Ammon's horn (tissue), 1 donor: ENCODE measurements at regions not wholly inside any gene's neighbourhood (a gene's known extent, or its start where the extent isn't known, plus 50 kb on each side); places are given as distances from the start of the nearest gene placed in this dataset.

Experiments
- DNase-seq: peaks from one replicate; pipeline ENCODE4 v3.0.0-alpha.2; 2016; ENCODE audit warnings: low spot score

DNA sequence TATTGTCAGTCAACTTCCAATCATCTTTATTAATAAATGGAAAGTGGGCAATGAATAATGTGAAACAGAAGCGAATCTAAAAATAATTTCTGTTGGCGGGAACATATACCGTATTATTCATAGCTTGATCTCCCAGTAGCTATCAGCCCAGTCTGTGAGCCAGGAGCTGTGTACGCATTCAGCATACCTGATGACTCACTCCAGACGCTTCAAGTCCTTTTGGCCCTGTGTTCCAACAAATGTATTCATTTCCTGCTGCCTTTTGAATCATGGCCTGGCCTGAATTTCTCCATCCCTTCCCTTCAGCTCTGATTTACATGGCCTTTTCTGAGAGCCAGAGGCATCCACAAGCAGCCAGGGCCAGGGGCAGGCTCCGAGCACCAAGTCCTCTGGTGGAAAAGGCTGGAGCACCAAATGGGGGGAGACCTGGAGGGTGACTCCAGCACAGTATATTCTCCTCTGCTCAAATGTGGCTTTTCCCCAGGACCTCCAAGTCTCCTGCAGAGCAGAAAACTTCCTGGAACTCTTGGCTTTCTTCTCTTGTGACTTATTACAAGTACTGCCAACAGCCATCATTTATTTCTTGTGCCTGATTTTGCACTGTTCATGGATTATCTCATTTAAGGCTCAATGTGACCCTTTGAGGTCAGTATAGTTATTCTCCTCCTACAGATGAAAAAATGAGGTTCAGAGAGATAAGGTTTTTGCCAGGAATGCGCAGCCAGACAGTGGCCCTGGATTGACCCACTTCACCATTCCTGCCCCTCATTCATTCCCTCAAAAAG lies 108.7 kb downstream of the EN1 start:
- peak; percentile 56 for DNase-seq

DNA sequence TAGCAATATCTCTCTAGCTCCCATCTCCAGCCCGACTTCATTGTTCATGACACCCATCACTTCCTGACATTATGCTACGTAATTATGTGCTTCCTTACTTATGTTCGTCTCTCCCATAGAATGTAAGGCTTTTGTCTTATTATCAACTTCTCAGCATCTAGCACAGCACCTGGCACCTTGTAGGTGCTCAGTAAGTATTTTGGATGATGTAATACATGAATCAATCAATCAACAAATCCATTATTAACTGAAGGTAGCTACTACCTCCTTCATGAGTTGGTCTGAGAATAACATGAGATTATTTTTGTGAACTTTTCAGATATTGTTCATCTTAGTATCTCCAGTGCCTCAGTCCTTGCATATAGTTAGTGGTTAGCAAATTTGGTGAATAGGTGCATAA lies 109.3 kb downstream of the EN1 start:
- DNase-seq: no peak

DNA sequence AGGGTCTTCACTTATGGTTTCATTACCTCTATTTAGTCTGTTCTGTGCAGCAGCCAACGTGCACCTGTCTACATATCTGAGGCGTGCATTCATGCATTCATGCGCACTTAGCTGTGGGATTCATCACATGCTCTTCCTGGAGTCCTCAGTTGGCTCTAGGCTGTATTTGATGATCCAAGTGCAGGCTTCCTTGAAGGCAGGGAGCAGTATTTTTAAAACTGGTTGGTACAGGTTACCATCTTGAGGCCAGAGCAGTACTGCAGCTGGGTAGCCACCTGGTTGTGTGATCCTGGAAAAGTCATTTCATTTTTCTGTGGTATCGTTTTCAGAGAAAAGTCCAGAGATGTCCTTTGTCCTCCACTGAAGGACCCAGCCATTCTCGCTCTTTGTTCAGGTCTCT lies 109.8 kb downstream of the EN1 start:
- DNase-seq: no peak

DNA sequence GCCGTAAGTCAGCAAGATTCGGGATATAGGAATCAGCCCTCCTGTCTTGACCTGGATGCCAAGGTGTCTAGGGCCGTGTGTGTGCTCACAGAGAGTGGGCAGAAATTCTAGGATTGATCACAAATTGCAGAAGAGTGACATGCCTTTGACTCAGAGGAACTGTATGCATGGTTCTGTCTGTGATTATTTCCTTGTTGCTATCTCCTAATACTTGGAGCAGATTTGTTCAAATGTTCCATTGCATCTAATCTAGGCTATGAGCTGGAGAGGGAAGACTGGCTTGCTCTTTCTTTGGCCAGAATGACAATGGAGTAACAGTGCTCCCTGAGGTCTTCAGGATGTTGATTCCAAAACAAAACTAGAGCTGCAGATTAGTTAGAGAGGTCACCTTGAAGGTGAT lies 115.0 kb downstream of the EN1 start:
- no peak for DNase-seq

DNA sequence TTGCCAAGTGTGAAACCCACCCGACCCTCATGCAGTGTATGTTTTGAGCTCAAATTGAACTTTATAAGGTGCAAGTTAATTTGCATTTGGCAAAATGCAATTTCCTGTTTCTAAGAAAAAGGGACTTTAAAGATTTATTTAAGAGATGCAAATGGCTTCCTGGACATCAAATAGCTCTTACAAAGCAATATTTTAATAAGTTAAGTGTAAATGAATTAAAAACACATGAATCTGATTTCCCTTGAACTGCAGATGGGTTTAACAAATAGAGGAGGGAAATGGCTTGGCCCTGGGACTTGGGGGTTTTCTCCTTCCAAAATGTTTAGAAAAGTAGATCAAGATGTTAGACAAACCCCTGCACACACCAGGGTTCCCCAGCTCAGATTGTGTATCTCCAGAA lies 116.0 kb downstream of the EN1 start:
- no peak for DNase-seq

DNA sequence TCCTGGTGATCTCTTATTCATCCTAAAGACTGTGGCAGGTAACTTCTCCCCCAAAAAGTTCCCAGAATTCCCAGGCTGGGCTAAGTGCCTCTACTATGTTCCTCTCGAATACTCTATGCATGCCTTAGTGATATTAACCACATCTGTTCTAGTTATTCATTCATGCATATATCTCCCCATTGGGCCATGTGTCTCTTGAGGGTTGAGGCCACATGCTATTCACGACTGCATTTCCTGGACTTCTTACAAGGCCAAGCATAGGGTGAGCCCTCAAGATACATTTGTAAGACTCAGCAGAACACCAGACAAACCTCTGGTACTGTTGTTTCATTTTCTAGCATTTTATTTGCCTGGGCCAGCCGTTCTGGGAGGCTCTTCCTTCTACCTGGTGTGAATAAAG lies 117.0 kb downstream of the EN1 start:
- no peak for DNase-seq

DNA sequence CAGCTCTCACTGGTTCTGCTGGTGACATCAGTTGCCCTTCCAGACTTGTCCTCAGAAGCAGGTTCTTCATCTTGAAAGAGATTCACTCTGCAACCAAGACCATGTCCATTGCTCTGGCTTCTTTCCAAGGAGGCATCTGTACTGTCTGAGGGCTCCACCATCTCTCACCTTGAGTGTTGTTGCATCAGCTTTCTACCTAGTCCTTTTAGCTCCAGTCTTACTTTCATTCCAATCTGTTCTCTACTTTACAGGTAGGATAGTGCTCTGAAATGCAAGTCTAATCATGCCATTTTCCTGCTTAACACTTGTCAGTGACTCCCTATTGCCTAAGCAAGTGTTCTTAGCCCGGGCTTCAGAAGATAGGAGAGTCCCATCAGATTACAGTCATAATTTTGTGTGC lies 117.7 kb downstream of the EN1 start:
- no peak for DNase-seq

DNA sequence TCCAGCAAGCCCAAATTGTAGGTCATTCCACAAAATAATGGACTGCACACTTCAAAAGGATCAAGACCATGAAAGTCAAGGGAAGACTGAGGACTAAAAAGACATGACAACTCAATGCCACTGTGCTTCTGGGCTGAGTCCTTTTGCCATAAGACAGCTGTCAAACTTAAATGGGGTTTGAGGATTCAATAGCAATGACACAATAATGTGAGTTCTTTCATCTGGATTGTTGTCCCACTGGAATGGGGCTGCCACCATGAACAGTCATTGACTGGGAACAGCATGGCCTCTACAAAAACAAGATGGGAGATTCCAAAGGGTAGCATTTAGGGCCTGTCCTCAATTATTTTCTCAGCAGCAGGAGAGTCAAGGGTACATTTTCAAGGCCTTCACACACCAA lies 118.5 kb downstream of the EN1 start:
- DNase-seq: no peak

DNA sequence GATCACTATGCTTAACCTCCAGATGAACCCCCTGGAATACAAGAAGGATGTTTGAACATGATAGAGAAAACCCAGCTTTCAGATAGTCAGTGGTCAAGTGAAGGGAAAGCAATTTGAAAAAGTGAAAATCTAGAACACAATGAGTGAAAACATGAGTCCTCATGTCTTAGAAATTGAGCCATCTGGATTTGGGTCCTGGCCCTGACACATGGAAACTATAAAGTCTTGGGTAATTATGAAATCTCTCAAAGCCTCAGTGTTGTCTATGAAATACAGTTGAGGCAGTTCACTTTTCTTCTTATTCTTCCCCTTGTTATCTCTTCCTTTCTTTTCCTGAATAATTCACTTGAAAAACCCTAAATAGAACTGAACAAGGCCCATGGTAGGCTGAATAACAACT lies 120.6 kb downstream of the EN1 start:
- no peak for DNase-seq

DNA sequence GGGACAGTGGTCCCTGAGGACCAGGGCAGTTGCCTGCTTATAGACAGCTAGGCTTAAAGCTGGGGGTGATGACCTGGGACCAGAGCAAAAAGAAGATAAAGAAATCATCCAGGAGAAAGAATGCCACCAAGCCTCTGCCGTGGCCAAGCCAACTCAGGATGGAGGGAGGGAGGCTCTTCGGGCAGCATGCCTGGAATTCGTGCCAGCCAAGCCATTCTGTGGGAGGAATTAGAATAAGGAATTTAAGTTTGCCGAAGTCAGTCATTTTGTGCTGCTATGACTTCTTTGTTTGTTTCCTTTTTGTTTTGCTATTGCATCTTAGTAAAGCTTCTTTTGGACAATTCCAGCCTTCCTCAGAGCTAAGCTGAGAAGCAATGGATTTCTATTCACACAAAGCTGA lies 124.1 kb downstream of the EN1 start:
- no peak for DNase-seq

DNA sequence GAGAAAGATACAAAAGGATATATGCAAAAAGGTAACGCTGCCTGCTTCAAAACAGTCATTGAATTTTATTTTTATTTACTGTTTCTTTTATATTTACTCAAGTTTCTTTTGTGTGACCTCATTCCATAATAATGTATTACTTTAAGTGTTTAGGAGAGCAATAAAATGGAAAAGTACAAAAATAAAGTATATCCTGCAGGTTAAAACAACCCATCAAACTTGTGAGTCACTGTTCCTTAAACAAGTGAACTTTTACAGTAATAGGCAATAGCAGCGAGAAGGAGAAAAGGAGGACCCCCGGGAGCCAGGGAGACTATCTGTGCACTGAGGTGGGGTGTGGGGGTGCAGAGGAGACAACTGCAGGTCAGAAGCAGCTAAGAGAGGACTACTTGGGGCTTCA lies 124.5 kb downstream of the EN1 start:
- no peak for DNase-seq

DNA sequence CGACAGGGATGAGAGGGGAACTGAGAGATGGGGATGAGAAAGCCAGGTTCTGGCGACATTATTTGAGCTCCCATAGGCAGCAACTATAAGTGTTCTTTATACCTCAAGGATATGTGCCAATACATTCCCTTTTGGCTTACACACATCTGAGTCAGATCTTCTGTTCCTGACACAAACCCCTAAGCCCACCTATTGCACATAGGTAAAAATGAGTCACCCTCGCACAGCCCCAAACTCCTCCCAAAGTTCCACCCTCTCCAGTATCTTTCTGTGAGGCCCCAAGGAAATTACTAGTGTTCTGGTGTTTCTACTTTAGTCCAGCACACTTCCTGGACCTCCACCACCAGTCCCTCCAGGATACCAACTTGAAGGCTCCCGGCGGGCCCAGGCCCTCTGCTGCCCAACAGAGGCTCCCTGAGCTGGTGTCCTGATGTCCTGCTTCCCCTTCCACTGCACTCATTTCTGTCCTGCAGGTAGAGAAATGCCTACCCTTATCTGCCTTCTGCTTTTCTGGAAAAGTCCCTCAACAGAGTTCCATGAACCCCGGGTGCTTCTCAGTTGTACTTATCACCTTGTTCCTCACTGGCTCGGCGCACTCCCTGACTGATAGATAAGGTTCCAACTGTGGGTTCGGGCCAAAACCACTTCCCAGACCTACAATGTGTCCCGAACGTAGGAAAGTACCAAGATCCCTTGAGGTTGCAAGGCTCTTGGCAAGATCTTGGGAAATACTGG lies 125.5 kb downstream of the EN1 start:
- no peak for DNase-seq

DNA sequence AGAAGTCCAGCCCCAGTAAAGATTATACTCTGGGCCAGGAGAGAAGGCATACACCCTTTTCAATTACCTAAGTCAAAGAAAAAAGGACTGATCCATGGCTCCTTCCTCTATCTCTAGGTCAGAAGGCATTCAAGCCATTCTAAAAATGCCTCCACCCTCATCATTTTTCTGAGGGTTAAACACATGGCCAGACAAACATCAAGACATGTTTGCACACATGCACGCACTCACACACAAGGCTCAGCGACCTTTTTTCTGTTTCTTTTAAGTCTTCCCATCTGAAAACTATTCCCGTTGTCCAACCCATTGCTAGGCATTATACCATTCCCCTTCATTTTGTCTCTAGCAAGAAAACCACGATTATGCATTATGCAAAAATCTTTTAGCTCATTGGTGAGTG lies 126.6 kb downstream of the EN1 start:
- no peak for DNase-seq

DNA sequence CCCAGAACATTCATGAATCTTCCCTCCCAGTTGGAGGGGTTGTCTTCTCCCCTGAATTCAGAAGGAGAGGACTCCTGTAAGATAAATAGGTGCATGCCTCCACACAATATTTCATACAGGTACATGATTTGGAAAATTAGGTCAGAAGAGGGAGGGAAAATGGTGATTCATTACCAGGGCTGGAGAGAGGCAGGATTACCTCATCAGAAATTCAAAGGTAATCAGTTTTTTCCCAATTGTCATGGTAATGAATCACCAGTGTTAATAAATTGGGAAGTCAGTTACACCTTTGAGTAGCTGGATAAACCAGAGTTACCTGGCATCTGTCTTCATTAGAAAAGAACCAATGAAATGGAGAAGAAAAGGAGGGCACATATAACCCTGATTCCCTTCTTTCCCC lies 128.5 kb downstream of the EN1 start:
- DNase-seq: no peak

DNA sequence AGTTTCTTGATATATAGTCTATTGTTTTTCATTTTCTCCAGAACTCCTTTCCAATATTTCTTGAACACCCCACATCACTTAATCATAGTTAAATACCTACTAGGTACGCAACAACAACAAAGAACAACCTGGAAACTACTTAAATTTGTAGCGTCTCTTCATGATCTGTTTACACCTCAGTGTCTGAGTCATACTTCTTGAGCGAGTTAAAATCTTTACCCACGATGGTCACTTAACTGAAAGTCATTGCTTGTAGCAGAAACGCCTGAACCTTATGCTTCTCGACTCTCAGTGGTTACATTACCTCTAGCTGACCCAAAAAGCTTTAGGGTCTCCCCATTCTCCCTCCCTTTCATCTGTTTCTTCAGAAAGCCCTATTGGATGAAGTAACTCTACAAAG lies 131.3 kb downstream of the EN1 start:
- no peak for DNase-seq

DNA sequence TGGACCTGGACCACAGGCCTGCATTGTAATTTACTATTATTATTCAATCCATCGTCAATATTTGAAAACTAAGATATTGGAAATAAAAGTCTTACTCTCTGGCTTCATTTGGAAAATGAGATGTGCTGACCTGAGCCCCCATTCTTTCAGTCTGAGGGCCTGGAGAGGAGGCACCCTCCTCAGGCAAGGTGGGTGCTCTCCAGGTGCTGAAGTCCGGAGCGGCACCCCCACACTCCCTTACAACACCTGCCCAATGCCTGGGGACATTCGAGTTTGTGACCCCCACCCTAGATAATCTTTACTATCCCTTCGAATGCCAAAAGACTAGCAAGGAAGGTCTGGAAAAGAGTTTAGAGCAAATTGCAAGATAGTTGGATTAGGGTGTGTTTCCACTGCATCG lies 133.3 kb downstream of the EN1 start:
- no peak for DNase-seq

DNA sequence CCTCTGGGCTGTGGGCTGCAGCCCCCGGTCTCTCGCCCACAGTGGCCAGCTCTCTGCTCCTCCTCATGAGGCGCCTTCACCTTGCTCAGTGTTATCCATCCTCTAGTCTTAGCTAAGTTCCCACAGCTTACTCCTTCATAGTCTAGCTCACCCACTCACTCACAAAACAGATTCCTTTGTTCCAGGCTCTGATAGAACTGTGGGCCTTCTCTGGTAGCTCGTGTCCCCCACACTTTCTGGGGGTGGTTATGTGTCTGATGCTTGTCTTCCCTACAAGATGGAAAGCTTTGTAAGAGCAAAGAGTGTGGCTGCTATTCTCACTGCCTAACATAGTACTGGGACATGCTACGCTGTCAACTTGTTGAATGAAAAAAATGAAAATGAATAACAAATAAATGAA lies 135.8 kb downstream of the EN1 start:
- peak; percentile 12 for DNase-seq

DNA sequence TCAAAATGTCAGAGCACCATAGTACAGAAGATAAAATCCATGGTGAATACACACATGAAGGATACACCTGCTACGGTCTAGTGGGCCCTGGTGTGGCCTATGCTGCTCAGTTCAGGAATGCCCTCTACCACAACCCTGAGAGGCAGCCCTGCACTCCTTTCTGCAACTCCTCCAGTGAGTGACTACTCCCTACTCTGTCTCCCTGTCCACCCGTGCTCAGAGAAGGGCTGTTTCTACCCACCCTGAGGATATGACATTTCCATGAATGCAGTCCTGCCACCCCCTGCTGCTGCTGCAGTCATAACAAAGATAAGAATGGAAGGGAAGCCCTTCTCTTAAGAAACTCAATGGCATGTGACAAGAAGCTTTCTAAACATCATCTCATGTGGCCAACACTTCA lies 137.0 kb downstream of the EN1 start:
- DNase-seq: no peak

DNA sequence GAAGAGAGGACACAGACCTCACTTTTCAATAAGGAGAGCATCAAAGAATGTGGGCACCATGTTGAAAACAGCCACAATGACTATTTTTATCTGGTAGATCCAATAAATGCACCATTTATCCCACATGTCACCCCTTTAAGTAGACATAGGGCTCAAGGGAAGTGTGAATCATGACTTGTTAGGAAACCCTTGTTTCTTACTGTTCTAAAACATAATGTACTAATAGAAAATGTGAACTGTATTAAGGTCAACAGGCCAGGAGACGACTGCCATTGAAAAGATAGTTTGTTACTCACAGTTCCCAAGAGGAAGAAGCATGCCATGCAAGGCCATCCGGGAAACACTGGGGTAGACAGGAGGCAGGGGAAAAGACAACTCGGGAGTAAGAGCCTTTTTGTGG lies 137.7 kb downstream of the EN1 start:
- no peak for DNase-seq

DNA sequence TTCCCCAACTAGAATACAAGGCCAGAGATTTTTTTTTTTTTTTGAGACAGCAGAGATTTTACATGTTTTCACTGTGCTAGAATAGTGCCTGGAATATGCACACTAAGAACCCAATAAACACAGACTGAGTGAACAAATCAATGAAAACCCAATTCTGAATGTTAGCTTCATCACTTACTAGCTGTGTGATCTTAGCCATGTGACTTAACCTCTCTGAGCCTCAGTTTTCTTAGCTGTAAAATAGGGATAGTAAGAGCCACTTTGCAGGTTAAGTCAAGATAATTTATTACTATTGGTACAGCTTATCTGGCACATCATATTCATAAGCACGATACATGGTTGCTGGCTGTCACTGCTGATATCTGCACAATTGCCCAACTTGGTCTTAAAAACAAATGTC lies 140.6 kb downstream of the EN1 start:
- no peak for DNase-seq

DNA sequence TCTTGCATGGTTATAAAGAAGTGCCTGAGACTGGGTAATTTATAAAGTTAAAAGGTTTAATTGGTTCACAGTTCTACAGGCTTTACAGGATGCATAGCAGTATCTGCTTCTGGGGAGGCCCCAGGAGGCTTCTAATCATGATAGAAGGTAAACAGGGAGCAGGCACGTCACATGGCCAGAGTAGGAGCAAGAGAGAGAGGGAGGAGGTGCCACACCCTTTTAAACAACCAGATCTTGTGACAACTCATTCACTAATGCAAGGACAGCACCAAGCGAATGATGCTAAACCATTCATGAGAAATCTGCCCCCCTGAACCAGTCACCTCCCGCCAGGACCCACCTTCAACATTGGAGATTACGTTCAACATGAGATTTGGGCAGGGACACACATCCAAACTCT lies 141.1 kb downstream of the EN1 start:
- no peak for DNase-seq

DNA sequence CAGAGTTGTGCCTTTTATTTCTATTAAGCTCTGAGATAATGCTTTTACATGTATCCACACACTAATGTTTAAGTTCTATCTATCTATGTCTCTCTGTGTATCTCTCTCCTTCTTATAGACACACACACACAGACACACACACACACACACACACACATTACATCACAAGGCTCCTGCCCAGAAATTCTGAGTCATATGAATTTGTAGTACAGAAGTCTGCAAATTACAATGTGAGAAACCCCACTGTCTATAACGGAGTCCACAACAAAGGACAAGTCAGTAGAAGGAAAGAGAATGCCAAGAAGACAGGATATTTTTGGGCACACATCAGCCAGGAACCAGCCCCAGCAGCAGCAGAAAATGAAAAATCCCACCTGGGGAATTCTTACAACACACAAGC lies 142.4 kb downstream of the EN1 start:
- no peak for DNase-seq

DNA sequence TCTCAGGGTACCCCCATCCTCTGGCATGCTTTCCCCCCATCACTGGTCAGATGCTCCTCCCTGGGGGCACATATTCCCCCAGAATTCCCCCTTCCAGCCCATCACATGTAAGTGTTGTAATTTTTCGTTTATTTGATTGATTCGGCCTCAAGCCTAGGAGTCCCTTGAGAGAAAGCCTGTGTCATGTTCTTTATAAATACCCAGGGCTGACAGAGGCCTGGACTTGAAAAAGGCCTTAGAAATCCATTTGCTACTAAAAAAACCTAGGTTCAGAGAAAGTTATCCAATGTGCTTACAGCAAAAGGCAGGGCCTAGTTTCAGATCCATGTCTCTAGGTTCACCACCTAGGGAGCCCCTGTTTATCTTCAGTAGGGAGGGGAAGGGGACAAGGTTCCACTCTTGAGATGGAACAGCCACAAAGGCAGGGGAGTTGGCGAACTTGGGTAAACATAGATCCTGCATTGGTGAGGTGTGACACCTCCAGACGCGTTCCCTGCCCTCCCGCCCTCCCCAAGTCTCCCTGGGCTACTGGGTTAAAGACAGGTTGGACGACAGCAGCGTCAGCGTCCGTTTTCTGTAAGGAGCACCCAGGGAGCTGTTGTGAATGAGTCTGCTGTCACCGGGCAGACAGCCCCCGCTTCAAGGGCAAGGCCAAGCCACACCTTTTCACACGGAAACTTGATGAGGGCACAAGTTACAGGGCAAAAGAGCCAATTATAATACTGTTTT lies 147.8 kb downstream of the EN1 start:
- DNase-seq: no peak
